ENCODE measurements at regions not wholly inside any gene's neighbourhood (a gene's known extent, or its start where the extent isn't known, plus 50 kb on each side); places are given as distances from the start of the nearest gene placed in this dataset.

- H3K27ac ChIP-seq (ENCODE audit: low read depth, low read length), result no peak overlapping the region
- H3K36me3 ChIP-seq (ENCODE audit: control insufficient read depth, insufficient read depth, low read length), result no peaks in the 10 kb centered on the region
- H3K4me3 ChIP-seq (ENCODE audit: low read depth, low read length), result no peak overlapping the region
- no peak for DNase-seq (ENCODE audit: low read depth in 4 of 6, low spot score in 6 of 6)
- 96% methylated on average over 20 of the region's 22 CpGs for WGBS (ENCODE audit: insufficient coverage)
- no peaks in the 10 kb centered on the region for H3K9me3 ChIP-seq (ENCODE audit: control insufficient read depth, insufficient read depth, low read length)
- H3K4me1 ChIP-seq (ENCODE audit: control insufficient read depth, insufficient read depth, low read length), result no peaks in the 10 kb centered on the region
- no peaks in the 10 kb centered on the region for H3K27me3 ChIP-seq (ENCODE audit: control insufficient read depth, insufficient read depth, low read length)
Measured at GRCh38 chr20:6213311-6213710, 90.5 kb upstream of the FERMT1 start.

GRCh38 chr20:6212903-6213302 lies 90.1 kb upstream of the FERMT1 start:
- whole genome bisulfite sequencing (ENCODE audit: insufficient coverage), result 86% methylated on average over 9 of the region's 24 CpGs
- Histone ChIP-seq H3K36me3 (ENCODE audit: control insufficient read depth, insufficient read depth, low read length) (no peaks in the 10 kb centered on the region), H3K9me3 (ENCODE audit: control insufficient read depth, insufficient read depth, low read length) (no peaks in the 10 kb centered on the region), H3K27ac (ENCODE audit: low read depth, low read length) (no peak overlapping the region), H3K4me3 (ENCODE audit: low read depth, low read length) (no peak overlapping the region), H3K27me3 (ENCODE audit: control insufficient read depth, insufficient read depth, low read length) (no peaks in the 10 kb centered on the region), H3K4me1 (ENCODE audit: control insufficient read depth, insufficient read depth, low read length) (no peaks in the 10 kb centered on the region)
- no peak for DNase-seq (ENCODE audit: low read depth in 4 of 6, low spot score in 6 of 6)

GRCh38 chr20:6209093-6209492 lies 86.3 kb upstream of the FERMT1 start:
- Histone ChIP-seq H3K9me3 (ENCODE audit: control insufficient read depth, insufficient read depth, low read length) (peaks cover 1% of the 10 kb centered on the region), H3K27ac (ENCODE audit: low read depth, low read length) (no peak overlapping the region), H3K27me3 (ENCODE audit: control insufficient read depth, insufficient read depth, low read length) (no peaks in the 10 kb centered on the region), H3K36me3 (ENCODE audit: control insufficient read depth, insufficient read depth, low read length) (no peaks in the 10 kb centered on the region), H3K4me3 (ENCODE audit: low read depth, low read length) (no peak overlapping the region), H3K4me1 (ENCODE audit: control insufficient read depth, insufficient read depth, low read length) (no peaks in the 10 kb centered on the region)
- no peak for DNase-seq (ENCODE audit: low read depth in 4 of 6, low spot score in 6 of 6)

DNA sequence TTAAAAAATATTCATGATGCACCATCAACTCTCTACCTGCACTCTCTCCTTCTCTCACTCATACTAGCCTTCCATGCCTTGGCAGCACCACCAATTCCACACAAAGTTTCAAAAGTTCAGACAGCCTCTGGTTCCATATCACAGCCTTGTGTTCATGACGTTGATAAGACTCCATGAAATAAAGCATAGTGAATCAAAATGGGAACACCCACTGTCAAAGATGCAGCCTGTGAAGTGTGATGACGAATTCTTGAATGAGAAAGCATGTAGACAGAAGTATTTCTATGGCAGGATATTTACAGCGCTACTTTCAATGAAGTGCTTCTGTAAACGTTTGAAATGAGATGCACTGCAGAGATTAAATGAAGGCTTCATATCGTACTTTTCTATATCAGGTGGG lies 77.3 kb upstream of the FERMT1 start:
- Histone ChIP-seq H3K36me3 (ENCODE audit: control insufficient read depth, insufficient read depth, low read length) (no peaks in the 10 kb centered on the region), H3K4me3 (ENCODE audit: low read depth, low read length) (no peak overlapping the region), H3K27me3 (ENCODE audit: control insufficient read depth, insufficient read depth, low read length) (no peaks in the 10 kb centered on the region), H3K9me3 (ENCODE audit: control insufficient read depth, insufficient read depth, low read length) (peaks cover 2% of the 10 kb centered on the region), H3K4me1 (ENCODE audit: control insufficient read depth, insufficient read depth, low read length) (no peaks in the 10 kb centered on the region), H3K27ac (ENCODE audit: low read depth, low read length) (no peak overlapping the region)
- WGBS (ENCODE audit: insufficient coverage), result 86% methylated on average over 3 of the region's 5 CpGs
- DNase-seq (ENCODE audit: low read depth in 4 of 6, low spot score in 6 of 6), result no peak

GRCh38 chr20:6185268-6185667 lies 62.4 kb upstream of the FERMT1 start:
- no peaks in the 10 kb centered on the region for H3K27me3 ChIP-seq (ENCODE audit: control insufficient read depth, insufficient read depth, low read length)
- WGBS (ENCODE audit: insufficient coverage), result 34% methylated on average over 2 of the region's 3 CpGs
- no peak overlapping the region for H3K4me3 ChIP-seq (ENCODE audit: low read depth, low read length)
- H3K36me3 ChIP-seq (ENCODE audit: control insufficient read depth, insufficient read depth, low read length), result no peaks in the 10 kb centered on the region
- no peaks in the 10 kb centered on the region for H3K4me1 ChIP-seq (ENCODE audit: control insufficient read depth, insufficient read depth, low read length)
- no peaks in the 10 kb centered on the region for H3K9me3 ChIP-seq (ENCODE audit: control insufficient read depth, insufficient read depth, low read length)
- H3K27ac ChIP-seq (ENCODE audit: low read depth, low read length), result no peak overlapping the region
- DNase-seq (ENCODE audit: low read depth in 4 of 6, low spot score in 6 of 6), result peak in 1 of 6 donors; percentile 34

DNA sequence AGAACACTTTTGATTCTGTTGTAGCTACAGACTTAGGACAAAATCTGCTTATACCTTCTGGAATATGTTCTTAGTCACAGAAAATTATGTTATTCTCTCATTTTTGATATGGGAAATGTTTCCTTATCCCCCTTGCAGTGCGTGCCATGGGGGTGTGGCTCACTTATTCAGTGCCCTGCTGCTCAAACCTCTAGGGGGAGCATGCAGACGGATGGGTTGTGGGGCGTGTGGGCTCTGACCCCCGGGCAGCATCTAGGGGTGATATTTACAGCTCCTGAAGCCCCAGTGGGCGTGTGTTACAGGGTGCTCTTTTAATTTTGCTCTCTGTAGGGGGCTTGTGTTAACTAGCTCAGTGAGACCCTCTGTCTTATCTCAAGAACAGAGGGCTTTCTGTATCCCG lies 61.3 kb upstream of the FERMT1 start:
- 61% methylated on average over 6 of the region's 6 CpGs for WGBS (ENCODE audit: insufficient coverage)
- no peak overlapping the region for H3K27ac ChIP-seq (ENCODE audit: low read depth, low read length)
- no peaks in the 10 kb centered on the region for H3K27me3 ChIP-seq (ENCODE audit: control insufficient read depth, insufficient read depth, low read length)
- H3K9me3 ChIP-seq (ENCODE audit: control insufficient read depth, insufficient read depth, low read length), result no peaks in the 10 kb centered on the region
- no peaks in the 10 kb centered on the region for H3K36me3 ChIP-seq (ENCODE audit: control insufficient read depth, insufficient read depth, low read length)
- no peak for DNase-seq (ENCODE audit: low read depth in 4 of 6, low spot score in 6 of 6)
- H3K4me3 ChIP-seq (ENCODE audit: low read depth, low read length), result no peak overlapping the region
- H3K4me1 ChIP-seq (ENCODE audit: control insufficient read depth, insufficient read depth, low read length), result no peaks in the 10 kb centered on the region

DNA sequence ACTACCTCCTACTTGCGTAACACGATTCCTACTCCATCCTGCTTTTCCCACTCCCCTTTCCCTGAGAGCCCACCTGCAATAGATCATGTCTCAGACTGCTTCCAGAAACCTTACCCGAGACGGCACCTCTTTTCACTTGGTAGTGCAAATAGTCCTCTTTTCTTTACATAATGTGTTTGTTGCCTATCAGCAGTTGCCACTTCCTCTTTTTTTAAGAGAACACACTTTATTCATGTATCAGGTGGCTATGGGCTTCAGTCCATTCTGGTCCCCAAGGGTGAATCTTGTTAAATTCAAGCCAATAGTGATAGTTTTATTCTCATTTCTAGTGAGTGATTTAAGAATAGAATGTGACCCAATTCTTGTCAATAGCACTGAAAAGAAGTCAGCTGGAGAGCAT lies 57.7 kb upstream of the FERMT1 start:
- no peak overlapping the region for H3K27ac ChIP-seq (ENCODE audit: low read depth, low read length)
- H3K9me3 ChIP-seq (ENCODE audit: control insufficient read depth, insufficient read depth, low read length), result no peaks in the 10 kb centered on the region
- WGBS (ENCODE audit: insufficient coverage), result 100% methylated on average over 4 of the region's 4 CpGs
- no peak for DNase-seq (ENCODE audit: low read depth in 4 of 6, low spot score in 6 of 6)
- no peak overlapping the region for H3K4me3 ChIP-seq (ENCODE audit: low read depth, low read length)
- H3K36me3 ChIP-seq (ENCODE audit: control insufficient read depth, insufficient read depth, low read length), result no peaks in the 10 kb centered on the region
- no peaks in the 10 kb centered on the region for H3K4me1 ChIP-seq (ENCODE audit: control insufficient read depth, insufficient read depth, low read length)
- no peaks in the 10 kb centered on the region for H3K27me3 ChIP-seq (ENCODE audit: control insufficient read depth, insufficient read depth, low read length)

GRCh38 chr20:6178537-6178936 lies 55.7 kb upstream of the FERMT1 start:
- H3K9me3 ChIP-seq (ENCODE audit: control insufficient read depth, insufficient read depth, low read length), result no peaks in the 10 kb centered on the region
- WGBS (ENCODE audit: insufficient coverage), result no CpG with 5 or more reads among the region's 3 CpGs
- no peak overlapping the region for H3K27ac ChIP-seq (ENCODE audit: low read depth, low read length)
- no peak overlapping the region for H3K4me3 ChIP-seq (ENCODE audit: low read depth, low read length)
- H3K36me3 ChIP-seq (ENCODE audit: control insufficient read depth, insufficient read depth, low read length), result no peaks in the 10 kb centered on the region
- no peaks in the 10 kb centered on the region for H3K4me1 ChIP-seq (ENCODE audit: control insufficient read depth, insufficient read depth, low read length)
- DNase-seq (ENCODE audit: low read depth in 4 of 6, low spot score in 6 of 6), result peak in 4 of 6 donors; percentile 54 to 91 (median 68)
- no peaks in the 10 kb centered on the region for H3K27me3 ChIP-seq (ENCODE audit: control insufficient read depth, insufficient read depth, low read length)

DNA sequence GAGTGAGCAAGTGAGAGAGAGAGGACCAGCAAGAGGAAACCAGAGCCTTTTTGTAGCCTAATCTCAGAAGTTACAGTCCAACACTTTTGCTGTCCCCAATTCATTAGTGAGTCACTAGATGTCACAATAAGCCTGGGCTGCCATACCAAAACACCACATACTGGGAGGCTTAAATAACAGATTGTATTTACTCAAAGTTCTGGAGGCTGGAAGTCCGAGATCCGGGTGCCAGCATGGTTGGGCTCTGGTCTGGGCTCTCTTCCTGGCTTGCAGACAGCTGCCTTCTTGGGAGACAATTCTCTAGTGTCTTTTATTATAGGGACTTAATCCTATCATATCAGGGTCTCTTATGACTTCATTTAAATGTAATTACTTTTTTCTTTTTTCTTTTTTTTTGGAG lies 50.7 kb upstream of the FERMT1 start:
- H3K4me3 ChIP-seq (ENCODE audit: low read depth, low read length), result no peak overlapping the region
- no peak overlapping the region for H3K27ac ChIP-seq (ENCODE audit: low read depth, low read length)
- no CpG with 5 or more reads among the region's 2 CpGs for WGBS (ENCODE audit: insufficient coverage)
- H3K9me3 ChIP-seq (ENCODE audit: control insufficient read depth, insufficient read depth, low read length), result no peaks in the 10 kb centered on the region
- no peaks in the 10 kb centered on the region for H3K36me3 ChIP-seq (ENCODE audit: control insufficient read depth, insufficient read depth, low read length)
- no peaks in the 10 kb centered on the region for H3K4me1 ChIP-seq (ENCODE audit: control insufficient read depth, insufficient read depth, low read length)
- no peaks in the 10 kb centered on the region for H3K27me3 ChIP-seq (ENCODE audit: control insufficient read depth, insufficient read depth, low read length)
- no peak for DNase-seq (ENCODE audit: low read depth in 4 of 6, low spot score in 6 of 6)

Data from spinal cord (tissue), 9 donors.